Esophagus squamous epithelium (tissue), 4 donors: ENCODE measurements at regions not wholly inside any gene's neighbourhood (a gene's known extent, or its start where the extent isn't known, plus 50 kb on each side); places are given as distances from the start of the nearest gene placed in this dataset.

Experiments
- POLR2A ChIP-seq, 4 donors: fragments of 450-650 bp; IDR thresholded peaks; one replicate each; pipeline ENCODE4 v1.6.1; 2017; ENCODE audit warnings: antibody characterized with exemption in 4 of 4, mild to moderate bottlenecking in 4 of 4, moderate library complexity in 3 of 4
- TF ChIP-seq, protein P1 (sequence below), 6 experiments: fragments of 450-650 bp in 4 of 6; fragments of 200-600 bp in 2 of 6; sonication (generic) in 2 of 6; IDR thresholded peaks; one replicate each; pipeline ENCODE4 v1.5.1; 2016 to 2019; ENCODE audit warnings: antibody characterized with exemption in 6 of 6, mild to moderate bottlenecking in 4 of 6, moderate library complexity in 4 of 6

DNA sequence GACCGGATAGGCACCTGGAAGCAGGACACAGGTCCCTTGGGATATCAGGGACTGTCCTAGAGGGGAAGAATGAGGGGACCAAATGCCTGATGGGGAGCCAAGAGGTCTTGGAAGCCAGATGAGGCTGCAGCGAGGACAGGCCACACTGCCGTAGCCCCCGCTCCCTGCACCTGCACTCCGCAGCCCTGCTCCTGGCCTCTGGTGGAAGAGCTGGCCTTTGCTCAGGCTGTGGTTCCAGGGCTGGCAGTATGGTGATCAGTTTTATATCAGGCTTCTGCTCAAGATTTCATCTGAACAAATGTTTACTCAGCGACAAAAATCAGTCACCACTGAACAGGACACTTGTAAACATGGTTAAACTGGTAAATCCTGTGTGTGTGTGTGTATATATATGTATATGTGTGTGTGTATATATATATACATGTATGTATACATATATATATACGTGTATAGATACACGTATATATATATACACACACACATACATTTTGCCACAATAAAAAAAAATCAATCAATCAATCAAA lies 52.5 kb upstream of the TAF1B start:
- TF ChIP-seq, protein P1, sequence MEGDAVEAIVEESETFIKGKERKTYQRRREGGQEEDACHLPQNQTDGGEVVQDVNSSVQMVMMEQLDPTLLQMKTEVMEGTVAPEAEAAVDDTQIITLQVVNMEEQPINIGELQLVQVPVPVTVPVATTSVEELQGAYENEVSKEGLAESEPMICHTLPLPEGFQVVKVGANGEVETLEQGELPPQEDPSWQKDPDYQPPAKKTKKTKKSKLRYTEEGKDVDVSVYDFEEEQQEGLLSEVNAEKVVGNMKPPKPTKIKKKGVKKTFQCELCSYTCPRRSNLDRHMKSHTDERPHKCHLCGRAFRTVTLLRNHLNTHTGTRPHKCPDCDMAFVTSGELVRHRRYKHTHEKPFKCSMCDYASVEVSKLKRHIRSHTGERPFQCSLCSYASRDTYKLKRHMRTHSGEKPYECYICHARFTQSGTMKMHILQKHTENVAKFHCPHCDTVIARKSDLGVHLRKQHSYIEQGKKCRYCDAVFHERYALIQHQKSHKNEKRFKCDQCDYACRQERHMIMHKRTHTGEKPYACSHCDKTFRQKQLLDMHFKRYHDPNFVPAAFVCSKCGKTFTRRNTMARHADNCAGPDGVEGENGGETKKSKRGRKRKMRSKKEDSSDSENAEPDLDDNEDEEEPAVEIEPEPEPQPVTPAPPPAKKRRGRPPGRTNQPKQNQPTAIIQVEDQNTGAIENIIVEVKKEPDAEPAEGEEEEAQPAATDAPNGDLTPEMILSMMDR (IDR thresholded peaks at IDR 0.05), result no peak
- no peak for TF ChIP-seq POLR2A (IDR thresholded peaks at IDR 0.05)
